ENCODE measurements at regions not wholly inside any gene's neighbourhood (a gene's known extent, or its start where the extent isn't known, plus 50 kb on each side); places are given as distances from the start of the nearest gene placed in this dataset.

DNA sequence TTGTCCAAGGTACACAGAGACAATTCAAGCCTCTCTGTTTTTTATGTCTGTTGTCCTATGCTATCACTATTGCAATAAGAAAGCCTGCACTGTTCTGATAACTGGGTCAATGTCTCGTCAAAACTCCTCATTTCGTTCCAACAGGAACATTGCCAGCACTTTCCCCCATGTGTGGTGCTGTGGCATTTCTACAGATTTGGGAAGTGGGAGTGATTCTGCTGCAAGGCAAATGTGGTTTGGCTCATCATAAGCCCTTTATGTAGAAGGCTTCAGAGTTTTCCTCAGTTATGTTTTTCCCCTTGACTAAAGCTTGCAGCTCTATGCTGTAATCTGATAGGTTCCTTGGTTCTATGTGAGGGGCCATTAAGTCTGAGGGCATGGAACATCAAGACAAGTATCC, 324.1 kb upstream of the TCF4 start:
- DNase-seq (ENCODE audit: low read depth), result no peak
- TF ChIP-seq, protein P1, sequence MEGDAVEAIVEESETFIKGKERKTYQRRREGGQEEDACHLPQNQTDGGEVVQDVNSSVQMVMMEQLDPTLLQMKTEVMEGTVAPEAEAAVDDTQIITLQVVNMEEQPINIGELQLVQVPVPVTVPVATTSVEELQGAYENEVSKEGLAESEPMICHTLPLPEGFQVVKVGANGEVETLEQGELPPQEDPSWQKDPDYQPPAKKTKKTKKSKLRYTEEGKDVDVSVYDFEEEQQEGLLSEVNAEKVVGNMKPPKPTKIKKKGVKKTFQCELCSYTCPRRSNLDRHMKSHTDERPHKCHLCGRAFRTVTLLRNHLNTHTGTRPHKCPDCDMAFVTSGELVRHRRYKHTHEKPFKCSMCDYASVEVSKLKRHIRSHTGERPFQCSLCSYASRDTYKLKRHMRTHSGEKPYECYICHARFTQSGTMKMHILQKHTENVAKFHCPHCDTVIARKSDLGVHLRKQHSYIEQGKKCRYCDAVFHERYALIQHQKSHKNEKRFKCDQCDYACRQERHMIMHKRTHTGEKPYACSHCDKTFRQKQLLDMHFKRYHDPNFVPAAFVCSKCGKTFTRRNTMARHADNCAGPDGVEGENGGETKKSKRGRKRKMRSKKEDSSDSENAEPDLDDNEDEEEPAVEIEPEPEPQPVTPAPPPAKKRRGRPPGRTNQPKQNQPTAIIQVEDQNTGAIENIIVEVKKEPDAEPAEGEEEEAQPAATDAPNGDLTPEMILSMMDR (IDR thresholded peaks at IDR 0.05; ENCODE audit: control insufficient read depth, extremely low read depth, insufficient read depth), result no peak
- no peak overlapping the region for H3K4me3 ChIP-seq (ENCODE audit: low read depth, low read length)

DNA sequence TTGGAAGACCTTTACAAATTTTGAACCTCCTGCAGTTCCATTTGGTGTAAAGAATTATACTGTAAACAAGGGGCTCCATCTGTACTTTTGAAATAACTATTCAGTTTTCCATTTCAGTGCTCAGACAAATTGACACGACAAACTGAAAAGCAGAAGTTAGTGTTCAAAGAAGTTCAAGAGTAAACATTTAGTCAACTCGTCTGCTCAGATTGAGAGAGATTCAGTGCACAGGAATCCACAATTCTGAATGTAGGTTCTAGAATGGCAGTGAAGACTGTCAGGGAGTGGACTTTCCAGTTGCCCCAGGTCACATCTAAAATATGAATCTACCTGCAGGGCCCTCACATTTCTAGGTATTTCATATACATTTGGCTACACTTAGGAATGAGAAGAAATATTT, 322.3 kb upstream of the TCF4 start:
- no peak for DNase-seq (ENCODE audit: low read depth)
- H3K4me3 ChIP-seq (ENCODE audit: low read depth, low read length), result no peak overlapping the region
- TF ChIP-seq, protein P1 (IDR thresholded peaks at IDR 0.05; ENCODE audit: control insufficient read depth, extremely low read depth, insufficient read depth), result no peak

DNA sequence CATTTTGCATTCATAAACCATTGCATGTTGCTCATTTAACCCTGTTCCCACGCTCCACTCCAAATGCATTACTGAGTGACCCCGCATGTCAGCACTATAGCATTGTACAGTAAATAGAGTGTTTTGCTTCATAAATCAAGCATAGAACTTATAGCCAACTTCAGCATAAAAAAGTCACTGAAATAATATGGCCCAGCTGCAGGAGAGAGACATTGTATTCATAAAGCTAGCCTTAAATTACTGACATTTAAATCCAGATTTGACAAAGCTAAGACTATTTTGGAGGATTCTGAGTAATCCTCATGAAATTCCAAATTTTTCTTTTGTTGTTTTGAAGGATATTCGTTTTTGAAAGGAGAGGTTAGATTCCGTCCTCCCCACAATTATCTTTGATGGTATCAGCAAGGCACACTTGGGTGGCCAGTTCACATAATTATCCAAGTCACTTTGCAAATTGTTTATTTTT, 320.9 kb upstream of the TCF4 start:
- TF ChIP-seq, protein P1 (IDR thresholded peaks at IDR 0.05; ENCODE audit: control insufficient read depth, extremely low read depth, insufficient read depth), result no peak
- H3K4me3 ChIP-seq (ENCODE audit: low read depth, low read length), result no peak overlapping the region
- DNase-seq (ENCODE audit: low read depth), result no peak

DNA sequence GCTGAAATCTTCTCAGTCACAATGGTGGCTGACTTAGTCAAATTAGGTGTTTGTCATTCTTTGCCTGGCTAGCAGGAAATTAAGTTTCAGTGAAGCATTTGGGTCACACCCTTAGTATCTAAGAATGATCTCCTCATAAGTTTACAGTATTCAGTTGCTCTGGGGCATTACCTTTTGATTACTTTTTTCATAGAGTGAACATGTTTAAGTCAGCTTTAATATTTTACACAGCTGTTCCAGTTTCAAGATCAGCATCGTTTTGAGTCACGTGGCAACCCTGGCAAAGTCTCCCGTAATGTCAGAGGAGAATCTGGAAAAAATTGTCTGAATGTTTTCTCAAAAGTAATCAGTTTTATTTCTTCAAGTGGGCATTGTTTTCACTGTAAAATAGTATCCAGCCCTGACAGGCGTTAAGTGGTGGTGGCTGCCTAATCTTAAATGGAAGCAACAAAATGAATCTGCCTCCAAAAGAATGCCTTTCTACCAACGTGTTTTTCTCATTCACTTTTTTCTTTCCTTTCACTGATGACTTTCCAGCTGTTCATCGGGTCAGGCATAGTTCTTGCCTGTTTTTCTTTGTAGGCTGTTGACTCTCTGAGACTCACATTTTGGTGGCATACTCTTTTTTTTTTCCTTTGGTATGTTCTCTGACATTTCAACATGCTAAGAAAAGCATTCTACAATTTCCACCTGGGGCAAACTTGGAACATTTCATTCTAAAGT, 319.6 kb upstream of the TCF4 start:
- DNase-seq (ENCODE audit: low read depth), result no peak
- TF ChIP-seq, protein P1 (IDR thresholded peaks at IDR 0.05; ENCODE audit: control insufficient read depth, extremely low read depth, insufficient read depth), result no peak
- H3K4me3 ChIP-seq (ENCODE audit: low read depth, low read length), result no peak overlapping the region

DNA sequence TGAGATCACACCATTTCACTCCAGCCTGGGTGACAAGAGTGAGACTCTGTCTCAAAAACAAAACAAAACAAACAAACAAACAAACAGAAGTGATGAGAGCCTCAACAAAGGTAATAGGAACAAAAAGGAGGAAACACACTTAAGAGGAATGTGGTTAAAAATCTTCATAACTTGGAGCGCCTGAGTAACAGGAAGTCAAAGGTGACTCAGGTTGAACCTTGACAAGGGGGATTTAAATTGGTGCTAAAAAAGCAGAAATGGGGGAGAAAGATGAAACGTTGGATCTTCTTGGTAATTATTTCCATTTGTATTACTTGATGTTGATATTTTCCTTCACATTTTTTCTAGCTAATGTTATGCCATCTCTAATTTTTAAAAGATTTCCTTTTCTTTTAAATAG, 318.5 kb upstream of the TCF4 start:
- DNase-seq (ENCODE audit: low read depth), result no peak
- TF ChIP-seq, protein P1 (IDR thresholded peaks at IDR 0.05; ENCODE audit: control insufficient read depth, extremely low read depth, insufficient read depth), result no peak
- no peak overlapping the region for H3K4me3 ChIP-seq (ENCODE audit: low read depth, low read length)

DNA sequence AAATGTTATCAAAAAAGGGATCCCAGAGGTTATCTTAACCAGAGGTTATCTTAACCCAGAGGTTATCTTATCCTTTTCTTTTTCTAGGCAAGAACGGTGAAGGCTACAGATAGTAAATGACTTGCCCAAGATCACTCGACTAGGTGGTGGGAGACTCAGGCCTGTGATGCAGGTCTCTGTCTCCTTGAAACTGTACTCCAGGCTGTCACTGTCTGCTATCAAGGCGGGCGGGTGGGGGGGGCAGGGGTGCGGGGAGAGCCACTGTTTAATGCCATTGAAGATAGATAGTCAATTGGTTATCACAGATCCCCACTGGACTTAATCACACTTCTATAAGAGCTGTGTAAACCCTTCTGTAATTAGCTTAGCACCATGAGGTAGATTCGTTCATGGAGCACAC, 315.9 kb upstream of the TCF4 start:
- TF ChIP-seq, protein P1 (IDR thresholded peaks at IDR 0.05; ENCODE audit: control insufficient read depth, extremely low read depth, insufficient read depth), result no peak
- no peak for DNase-seq (ENCODE audit: low read depth)
- H3K4me3 ChIP-seq (ENCODE audit: low read depth, low read length), result no peak overlapping the region

DNA sequence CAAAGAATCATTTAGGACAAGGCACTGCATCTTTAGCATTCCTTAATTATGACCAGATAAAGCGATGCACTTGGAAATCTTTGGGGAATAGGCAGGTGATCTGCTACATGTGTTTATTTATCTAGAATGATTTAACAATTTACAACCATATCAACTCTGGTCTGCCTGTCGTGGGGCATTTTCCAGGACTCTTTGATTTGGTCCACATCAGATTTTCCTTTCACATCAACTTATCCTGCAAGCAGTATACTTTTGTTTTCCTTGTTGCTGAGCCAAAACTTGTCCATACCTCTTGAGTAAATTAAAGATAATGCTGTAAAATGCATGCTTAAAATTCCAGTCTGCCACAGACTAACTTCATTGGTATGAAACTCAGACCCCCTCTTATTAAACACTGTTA, 312.4 kb upstream of the TCF4 start:
- no peak overlapping the region for H3K4me3 ChIP-seq (ENCODE audit: low read depth, low read length)
- TF ChIP-seq, protein P1 (IDR thresholded peaks at IDR 0.05; ENCODE audit: control insufficient read depth, extremely low read depth, insufficient read depth), result no peak
- DNase-seq (ENCODE audit: low read depth), result no peak

Data from LNCaP clone FGC (cell line).